HG03469 (cell line): ENCODE measurements at regions not wholly inside any gene's neighbourhood (a gene's known extent, or its start where the extent isn't known, plus 50 kb on each side); places are given as distances from the start of the nearest gene placed in this dataset.
A peak's percentile ranks its signal among the peaks of the same experiment; 100 is the strongest.
"Not testable (repeated sequence)": the region's sequence is repeated elsewhere in the genome, so short reads cannot be mapped to it uniquely, and the experiment has no call there.

Source experiments
- ATAC-seq: cut with Tn5 transposase; IDR thresholded peaks from one replicate; pipeline ENCODE4 v1.9.1; 2021; ENCODE audit warnings: mild to moderate bottlenecking, moderate library complexity, moderate number of reproducible peaks; ENCODE audit not compliant: unreplicated experiment

GRCh38 chr3:8385848-8386620, 115.6 kb upstream of the LMCD1 start:
- no peak for ATAC-seq

GRCh38 chr3:8387571-8387970, 114.1 kb upstream of the LMCD1 start:
- no peak for ATAC-seq

- ATAC-seq = no peak
Measured at GRCh38 chr3:8399686-8400085, 101.9 kb upstream of the LMCD1 start.

DNA sequence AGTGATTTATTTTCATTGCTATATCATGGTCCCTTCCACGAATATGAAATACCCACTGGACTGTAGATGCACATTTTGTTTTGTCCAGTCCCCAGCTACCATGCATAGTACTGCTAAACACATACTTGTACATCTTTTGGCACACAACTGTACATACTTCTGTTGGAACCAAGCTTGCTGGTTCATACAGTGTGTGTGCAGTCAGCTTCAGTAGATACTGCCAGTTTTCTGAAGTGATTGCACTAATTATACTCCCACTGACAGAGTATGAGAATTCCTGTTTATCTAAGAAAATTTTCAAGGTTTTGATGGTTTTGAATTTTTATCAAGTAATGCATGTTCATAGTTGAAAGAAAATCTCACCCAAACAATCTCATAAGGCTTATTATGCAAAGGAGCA, 100.7 kb upstream of the LMCD1 start:
- no peak for ATAC-seq

DNA sequence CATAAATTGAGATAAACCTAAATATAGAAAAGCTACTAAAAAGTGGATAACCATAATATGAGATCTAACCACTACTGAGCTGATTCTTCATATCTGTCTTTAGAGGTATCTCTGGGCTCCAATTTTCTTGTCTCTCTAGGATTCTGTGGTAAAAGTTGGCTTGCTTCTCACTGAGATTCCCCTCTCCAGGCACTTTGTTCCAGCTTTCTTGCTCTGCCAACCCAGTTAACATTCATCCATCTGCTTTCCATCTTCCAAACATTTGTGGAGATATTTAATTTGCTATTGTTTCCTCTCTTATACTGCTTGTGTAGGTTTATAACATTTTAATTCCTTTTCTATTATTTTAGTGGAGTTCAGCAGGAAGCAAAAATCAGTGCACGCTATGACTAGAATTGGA, 97.6 kb upstream of the LMCD1 start:
- ATAC-seq = no peak

DNA sequence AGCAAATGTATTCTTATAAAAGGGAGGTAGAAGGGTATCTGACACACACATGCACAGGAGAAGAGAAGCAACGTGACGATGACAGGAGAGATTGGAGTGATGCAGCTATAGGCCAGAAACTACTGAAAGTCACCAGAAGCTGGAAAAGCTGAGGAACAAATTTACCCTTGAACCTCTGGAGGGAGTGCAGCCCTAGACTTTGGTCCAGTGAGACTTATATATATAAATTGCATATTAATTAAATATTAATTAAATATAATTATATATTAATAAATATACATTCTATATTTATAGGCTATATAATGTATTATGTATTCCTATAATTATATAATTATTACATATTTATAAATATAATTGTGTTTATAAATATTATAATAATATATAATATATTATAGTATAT, 96.5 kb upstream of the LMCD1 start:
- ATAC-seq = no peak

- ATAC-seq = no peak
Measured at GRCh38 chr3:8406479-8406878, 95.1 kb upstream of the LMCD1 start.

- ATAC-seq = no peak
Measured at GRCh38 chr3:8413337-8413926, 88.2 kb upstream of the LMCD1 start.

DNA sequence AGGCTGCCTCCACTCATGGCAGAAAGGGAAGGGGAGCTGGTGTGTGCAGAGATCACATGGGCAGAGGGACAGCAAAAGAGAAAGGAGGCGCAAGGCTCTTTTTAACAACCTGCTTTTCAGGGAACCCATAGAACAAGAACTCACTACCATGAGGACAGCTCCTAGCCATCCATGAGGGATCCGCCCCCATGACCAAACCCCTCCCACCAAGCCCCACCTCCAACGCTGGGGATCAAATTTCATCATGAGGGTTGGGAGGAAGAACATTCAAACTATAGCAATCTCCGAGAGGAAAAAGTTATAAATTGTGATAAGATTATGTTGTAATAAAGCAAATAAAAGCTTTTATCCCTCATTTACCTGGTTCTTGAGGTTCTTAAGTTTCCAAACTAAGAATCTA, 84.7 kb upstream of the LMCD1 start:
- no peak for ATAC-seq

GRCh38 chr3:8420612-8421011, 81.0 kb upstream of the LMCD1 start:
- no peak for ATAC-seq

GRCh38 chr3:8421267-8421666, 80.4 kb upstream of the LMCD1 start:
- no peak for ATAC-seq

DNA sequence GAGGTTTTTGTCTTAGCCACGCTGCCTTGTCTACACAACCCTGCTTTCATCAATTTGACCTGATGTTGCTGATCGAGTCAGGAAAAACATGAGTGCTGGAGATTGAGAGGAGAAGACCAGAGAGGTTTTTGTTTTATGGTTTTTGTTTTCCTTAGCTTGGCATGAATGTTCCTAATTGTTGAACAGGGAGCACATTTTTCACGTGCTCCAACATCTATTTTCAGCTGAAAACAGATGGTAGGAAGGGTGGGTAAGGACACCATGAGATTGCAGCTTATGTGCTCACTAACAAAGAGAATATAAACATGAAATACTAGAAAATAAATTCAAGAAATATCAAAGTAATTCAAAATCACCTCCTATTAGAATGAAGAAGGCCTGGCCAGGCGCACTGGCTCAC, 79.9 kb upstream of the LMCD1 start:
- ATAC-seq = no peak

- ATAC-seq = no peak
Measured at GRCh38 chr3:8423307-8423706, 78.3 kb upstream of the LMCD1 start.

DNA sequence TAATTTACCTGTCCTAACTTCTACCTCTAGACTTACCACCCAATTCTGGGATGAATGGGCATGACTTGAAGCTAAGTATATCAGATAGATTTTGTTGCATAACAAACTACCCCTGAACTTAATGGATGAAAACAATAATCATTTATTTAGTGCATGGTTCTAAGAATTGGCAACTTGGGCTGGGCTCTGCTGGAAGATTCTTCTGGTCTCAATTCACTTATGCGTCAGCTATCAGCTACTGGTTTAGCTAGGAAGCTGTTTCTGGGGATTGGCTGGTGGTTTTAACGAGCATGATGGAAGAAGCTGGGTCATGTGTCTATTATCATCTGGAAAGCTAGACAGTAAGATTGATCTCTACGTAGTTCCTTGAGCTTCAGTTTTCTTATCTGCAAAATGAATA, 77.3 kb upstream of the LMCD1 start:
- ATAC-seq = no peak

- ATAC-seq = no peak
Measured at GRCh38 chr3:8436661-8437287, 64.8 kb upstream of the LMCD1 start.

- no peak for ATAC-seq
Measured at GRCh38 chr3:8438507-8439079, 63.0 kb upstream of the LMCD1 start.

DNA sequence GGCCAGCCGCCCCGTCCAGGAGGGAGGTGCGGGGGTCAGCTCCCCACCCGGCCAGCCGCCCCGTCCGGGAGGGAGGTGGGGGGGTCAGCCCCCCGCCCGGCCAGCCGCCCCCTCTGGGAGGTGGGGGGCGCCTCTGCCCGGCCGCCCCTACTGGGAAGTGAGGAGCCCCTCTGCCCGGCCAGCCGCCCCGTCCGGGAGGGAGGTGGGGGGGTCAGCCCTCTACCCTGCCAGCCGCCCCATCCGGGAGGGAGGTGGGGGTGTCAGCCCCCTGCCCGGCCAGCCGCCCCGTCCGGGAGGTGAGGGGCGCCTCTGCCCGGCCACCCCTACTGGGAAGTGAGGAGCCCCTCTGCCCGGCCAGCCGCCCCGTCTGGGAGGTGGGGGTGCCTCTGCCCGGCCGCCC, 61.5 kb upstream of the LMCD1 start:
- not testable (repeated sequence) for ATAC-seq

GRCh38 chr3:8441969-8442559, 59.6 kb upstream of the LMCD1 start:
- no peak for ATAC-seq

GRCh38 chr3:8442993-8443650, 58.5 kb upstream of the LMCD1 start:
- no peak for ATAC-seq

DNA sequence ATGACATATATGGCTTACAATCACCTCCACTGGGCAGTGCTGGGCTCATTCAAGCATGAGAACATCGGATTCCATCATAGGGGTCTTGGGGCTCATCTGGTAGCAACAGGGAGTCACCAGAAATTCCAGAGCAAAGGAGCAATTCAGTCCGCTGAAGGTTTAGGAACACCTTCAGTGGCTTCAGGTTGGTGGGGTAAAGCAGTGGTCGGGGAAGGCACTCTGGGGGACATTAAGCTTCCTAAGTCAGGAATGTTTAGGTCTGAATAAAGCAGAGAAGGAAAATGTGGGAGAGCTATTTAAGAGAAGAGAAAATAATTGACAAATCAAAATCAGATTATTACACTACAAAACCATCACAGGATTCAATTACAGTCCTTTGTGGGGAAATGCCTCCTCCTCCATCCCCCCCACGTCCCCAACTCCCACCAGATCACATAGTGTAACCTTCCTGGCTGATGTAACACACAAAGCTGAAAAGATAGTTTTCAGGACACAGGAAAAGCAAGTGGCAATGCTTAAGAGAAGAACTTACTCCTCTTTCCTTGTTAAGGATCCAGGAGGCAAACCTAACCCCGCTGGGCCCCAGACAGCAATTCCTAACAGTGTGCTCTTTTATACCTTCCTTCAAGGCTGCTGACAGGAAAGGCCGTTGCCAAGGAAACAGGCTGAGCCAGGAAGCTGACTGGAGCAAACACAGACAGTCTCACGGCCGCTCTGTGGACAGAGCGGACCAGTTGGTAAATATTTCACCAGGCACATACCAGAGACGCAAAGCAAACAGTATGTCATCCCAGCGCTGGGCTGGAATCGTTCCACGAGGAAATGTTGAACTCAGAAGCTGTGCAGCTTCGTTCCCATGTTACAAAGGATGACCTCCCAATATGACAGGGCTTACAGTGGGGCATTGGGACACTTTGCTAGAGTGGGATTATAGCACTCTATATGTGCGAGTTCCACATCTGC, 57.5 kb upstream of the LMCD1 start:
- ATAC-seq = peak; percentile 54
